OCI-LY3 (cell line): ENCODE measurements at regions not wholly inside any gene's neighbourhood (a gene's known extent, or its start where the extent isn't known, plus 50 kb on each side); places are given as distances from the start of the nearest gene placed in this dataset.

ENCODE experiments used
- H2AFZ ChIP-seq: fragments of 200-600, 300-600 bp; shearing (Covaris generic); 2 replicates; pipeline ENCODE4 v1.6.0; 2014; ENCODE audit warnings: antibody characterized with exemption, low read depth, low read length
- H3K27ac ChIP-seq: fragments of 200-600, 300-600 bp; sonication (generic); 2 replicates; pipeline ENCODE4 v1.5.1; 2014; ENCODE audit warnings: mild to moderate bottlenecking, low read length, moderate library complexity, mixed read lengths
- H3K27me3 ChIP-seq: fragments of 200-600, 300-600 bp; sonication (generic); 2 replicates; pipeline ENCODE4 v1.6.1; 2014; ENCODE audit warnings: low read depth, low read length, mixed read lengths
- H3K36me3 ChIP-seq: fragments of 200-600, 300-600 bp; sonication (generic); replicated peaks from 2 replicates; pipeline ENCODE3; 2014; ENCODE audit warnings: low read depth, low read length, mixed read lengths
- H3K4me1 ChIP-seq: fragments of 300-600, 200-600 bp; sonication (generic); 2 replicates; pipeline ENCODE4 v1.6.1; 2014; ENCODE audit warnings: low read length, mixed read lengths
- H3K4me2 ChIP-seq: fragments of 200-600, 300-600 bp; sonication (generic); 2 replicates; pipeline ENCODE4 v1.6.1; 2014; ENCODE audit warnings: low read length, mixed read lengths
- H3K4me3 ChIP-seq: fragments of 300-600, 200-600 bp; sonication (generic); 2 replicates; pipeline ENCODE4 v1.5.1; 2014; ENCODE audit warnings: antibody characterized with exemption, mild to moderate bottlenecking, low read length, moderate library complexity
- H3K79me2 ChIP-seq: fragments of 300-600, 200-600 bp; shearing (Covaris generic); 2 replicates; pipeline ENCODE4 v1.6.1; 2014; ENCODE audit warnings: mild to moderate bottlenecking, low read length, mixed read lengths
- H3K9ac ChIP-seq: fragments of 300-600, 200-600 bp; shearing (Covaris generic); 2 replicates; pipeline ENCODE4 v1.6.0; 2014; ENCODE audit warnings: mild to moderate bottlenecking, low read length, moderate library complexity
- H3K9me3 ChIP-seq: fragments of 200-600, 300-600 bp; shearing (Covaris generic); 2 replicates; pipeline ENCODE4 v1.6.1; 2014; ENCODE audit warnings: low read length, mixed read lengths; ENCODE audit not compliant: insufficient read depth
- H4K20me1 ChIP-seq: fragments of 200-600, 300-600 bp; sonication (generic); 2 replicates; pipeline ENCODE4 v1.6.1; 2016; ENCODE audit warnings: low read length, mixed read lengths; ENCODE audit not compliant: insufficient read depth
- EZH2phosphoT487 ChIP-seq: fragments of 200-600 bp; shearing (Covaris generic); IDR thresholded peaks from 2 replicates; pipeline ENCODE4 v1.6.1; 2018; ENCODE audit warnings: antibody characterized with exemption, mixed run types, low read depth
- TF ChIP-seq, protein P1 (sequence below): fragments of 200-600, 300-600 bp; sonication (generic); IDR thresholded peaks from 2 replicates; pipeline ENCODE4 v1.5.1; 2014; ENCODE audit warnings: antibody characterized with exemption, low read length, low read depth

- H3K36me3 ChIP-seq = no peaks in the 10 kb centered on the region
- H3K27ac ChIP-seq = no peak overlapping the region
- no peak overlapping the region for H3K4me2 ChIP-seq
- no peaks in the 10 kb centered on the region for H3K27me3 ChIP-seq
- no peak overlapping the region for H2AFZ ChIP-seq
- peaks cover 12% of the 10 kb centered on the region for H3K4me1 ChIP-seq
- H3K79me2 ChIP-seq = no peaks in the 10 kb centered on the region
- H3K9ac ChIP-seq = no peak overlapping the region
- H3K9me3 ChIP-seq = no peaks in the 10 kb centered on the region
- no peak overlapping the region for H3K4me3 ChIP-seq
- TF ChIP-seq EZH2phosphoT487 = no peak
- TF ChIP-seq, protein P1, sequence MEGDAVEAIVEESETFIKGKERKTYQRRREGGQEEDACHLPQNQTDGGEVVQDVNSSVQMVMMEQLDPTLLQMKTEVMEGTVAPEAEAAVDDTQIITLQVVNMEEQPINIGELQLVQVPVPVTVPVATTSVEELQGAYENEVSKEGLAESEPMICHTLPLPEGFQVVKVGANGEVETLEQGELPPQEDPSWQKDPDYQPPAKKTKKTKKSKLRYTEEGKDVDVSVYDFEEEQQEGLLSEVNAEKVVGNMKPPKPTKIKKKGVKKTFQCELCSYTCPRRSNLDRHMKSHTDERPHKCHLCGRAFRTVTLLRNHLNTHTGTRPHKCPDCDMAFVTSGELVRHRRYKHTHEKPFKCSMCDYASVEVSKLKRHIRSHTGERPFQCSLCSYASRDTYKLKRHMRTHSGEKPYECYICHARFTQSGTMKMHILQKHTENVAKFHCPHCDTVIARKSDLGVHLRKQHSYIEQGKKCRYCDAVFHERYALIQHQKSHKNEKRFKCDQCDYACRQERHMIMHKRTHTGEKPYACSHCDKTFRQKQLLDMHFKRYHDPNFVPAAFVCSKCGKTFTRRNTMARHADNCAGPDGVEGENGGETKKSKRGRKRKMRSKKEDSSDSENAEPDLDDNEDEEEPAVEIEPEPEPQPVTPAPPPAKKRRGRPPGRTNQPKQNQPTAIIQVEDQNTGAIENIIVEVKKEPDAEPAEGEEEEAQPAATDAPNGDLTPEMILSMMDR = no peak
- H4K20me1 ChIP-seq = no peaks in the 10 kb centered on the region
Observed at GRCh38 chr4:174427571-174428140, 94.6 kb downstream of the HPGD start.

GRCh38 chr4:174425669-174426068 is 96.6 kb downstream of the HPGD start:
- Histone ChIP-seq H3K9me3 (no peaks in the 10 kb centered on the region), H3K27me3 (no peaks in the 10 kb centered on the region), H3K4me2 (no peak overlapping the region), H3K4me3 (no peak overlapping the region), H3K36me3 (no peaks in the 10 kb centered on the region), H3K79me2 (no peaks in the 10 kb centered on the region), H3K9ac (no peak overlapping the region), H3K27ac (no peak overlapping the region), H3K4me1 (peaks cover 12% of the 10 kb centered on the region), H4K20me1 (no peaks in the 10 kb centered on the region), H2AFZ (no peak overlapping the region)
- TF ChIP-seq EZH2phosphoT487 = no peak
- TF ChIP-seq, protein P1 = no peak

DNA sequence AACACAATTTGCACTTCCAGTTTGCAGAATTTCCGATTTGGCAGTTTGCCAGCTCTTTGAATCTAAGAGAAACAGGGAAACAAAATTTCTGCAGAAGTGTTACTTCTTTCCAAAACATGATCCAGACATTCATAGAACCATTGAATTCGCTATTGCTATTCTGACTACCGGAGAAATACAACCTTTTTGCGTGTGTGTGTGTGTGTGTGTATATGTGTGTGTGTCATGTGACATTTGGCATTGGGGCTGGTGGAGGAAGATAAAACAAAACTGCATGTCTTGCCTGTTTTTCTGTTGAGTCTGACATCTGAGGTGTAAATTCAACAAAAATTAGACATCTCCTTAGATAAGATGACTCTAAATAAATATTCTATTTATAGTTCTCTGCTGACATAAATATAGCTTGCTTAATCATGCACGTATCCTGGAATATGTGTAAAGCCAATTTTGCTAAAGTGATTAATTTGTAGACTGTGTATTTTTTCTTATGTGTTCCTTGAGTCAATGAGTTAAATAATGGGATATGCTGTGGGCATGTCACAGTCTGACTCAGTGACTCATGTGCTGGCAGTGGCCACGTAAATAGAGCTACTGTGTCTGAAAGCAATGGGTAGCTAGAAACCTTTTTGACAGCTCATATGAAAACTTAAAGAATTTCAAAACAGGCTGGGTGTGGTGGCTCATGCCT is 98.9 kb downstream of the HPGD start:
- no peak for TF ChIP-seq EZH2phosphoT487
- TF ChIP-seq, protein P1 = no peak
- no peaks in the 10 kb centered on the region for H4K20me1 ChIP-seq
- no peaks in the 10 kb centered on the region for H3K27me3 ChIP-seq
- H3K27ac ChIP-seq = no peak overlapping the region
- no peak overlapping the region for H3K9ac ChIP-seq
- peaks cover 12% of the 10 kb centered on the region for H3K4me1 ChIP-seq
- H3K36me3 ChIP-seq = no peaks in the 10 kb centered on the region
- H3K4me2 ChIP-seq = peak overlapping the region; percentile 31
- 0 out of 2 replicates have a peak overlapping the region, but pooled peaks have one; percentile 3 for H3K4me3 ChIP-seq
- H2AFZ ChIP-seq = no peak overlapping the region
- no peaks in the 10 kb centered on the region for H3K9me3 ChIP-seq
- no peaks in the 10 kb centered on the region for H3K79me2 ChIP-seq

DNA sequence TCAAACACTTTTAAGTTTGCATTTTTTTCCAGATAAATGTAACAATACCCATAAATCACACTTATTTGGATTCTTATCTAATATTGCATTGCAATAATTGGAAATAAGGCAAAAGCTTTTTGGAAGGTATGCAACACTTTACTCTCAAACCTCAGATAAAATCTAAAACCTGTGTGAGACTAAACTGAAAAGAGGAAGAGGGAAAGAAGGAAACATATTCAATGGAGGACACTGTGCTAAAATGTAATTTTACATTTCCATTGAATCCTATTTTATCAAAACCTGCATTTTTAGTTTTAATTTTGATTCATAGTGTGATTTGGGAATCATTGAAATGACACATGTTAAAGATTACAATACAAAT is 99.4 kb downstream of the HPGD start:
- H3K27me3 ChIP-seq = no peaks in the 10 kb centered on the region
- H4K20me1 ChIP-seq = no peaks in the 10 kb centered on the region
- H3K4me2 ChIP-seq = peak overlapping the region; percentile 31
- TF ChIP-seq, protein P1 = no peak
- TF ChIP-seq EZH2phosphoT487 = no peak
- no peak overlapping the region for H3K9ac ChIP-seq
- H3K4me3 ChIP-seq = 0 out of 2 replicates have a peak overlapping the region, but pooled peaks have one; percentile 3
- no peak overlapping the region for H2AFZ ChIP-seq
- H3K9me3 ChIP-seq = no peaks in the 10 kb centered on the region
- no peaks in the 10 kb centered on the region for H3K79me2 ChIP-seq
- peaks cover 12% of the 10 kb centered on the region for H3K4me1 ChIP-seq
- no peaks in the 10 kb centered on the region for H3K36me3 ChIP-seq
- H3K27ac ChIP-seq = no peak overlapping the region
